ENCODE measurements at regions not wholly inside any gene's neighbourhood (a gene's known extent, or its start where the extent isn't known, plus 50 kb on each side); places are given as distances from the start of the nearest gene placed in this dataset.
A peak's percentile ranks its signal among the peaks of the same experiment; 100 is the strongest.
"Not testable (repeated sequence)": the region's sequence is repeated elsewhere in the genome, so short reads cannot be mapped to it uniquely, and the experiment has no call there.

GRCh38 chr3:192038726-192039125 is 577.8 kb downstream of the PYDC2 start:
- DNase-seq (ENCODE audit: low read depth): peak; percentile 74

- no peak for DNase-seq (ENCODE audit: low read depth)
These were observed 578.6 kb downstream of the PYDC2 start for GRCh38 chr3:192039593-192039992.

- DNase-seq (ENCODE audit: low read depth): no peak
These were observed 579.5 kb downstream of the PYDC2 start for GRCh38 chr3:192040282-192041043.

GRCh38 chr3:192042116-192042515 is 581.2 kb downstream of the PYDC2 start:
- DNase-seq (ENCODE audit: low read depth): no peak

- DNase-seq (ENCODE audit: low read depth): peak; percentile 84
These were observed 593.9 kb downstream of the PYDC2 start for GRCh38 chr3:192054881-192055280.

GRCh38 chr3:192055946-192056345 is 595.0 kb downstream of the PYDC2 start:
- DNase-seq (ENCODE audit: low read depth): no peak

DNA sequence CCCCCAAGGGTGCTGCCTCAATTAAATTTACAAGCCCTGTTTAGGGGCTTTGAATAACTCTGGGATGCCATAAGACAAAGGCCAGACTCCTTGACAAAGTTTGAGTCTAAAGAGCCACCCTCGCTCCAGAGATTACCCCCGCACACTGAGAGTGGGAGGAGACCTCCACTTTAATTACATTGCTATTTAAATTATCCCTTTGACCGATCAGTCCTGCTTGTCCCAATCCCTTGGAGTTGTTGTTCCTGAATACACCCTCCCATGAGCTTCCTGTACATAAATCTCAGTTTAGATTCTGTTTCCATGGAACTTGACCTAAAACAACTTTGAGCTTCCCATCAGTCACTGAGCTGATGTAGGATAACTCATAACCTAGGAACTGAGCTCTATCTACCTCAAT is 596.3 kb downstream of the PYDC2 start:
- DNase-seq (ENCODE audit: low read depth): no peak

GRCh38 chr3:192060160-192060781 is 599.3 kb downstream of the PYDC2 start:
- DNase-seq (ENCODE audit: low read depth): peak; percentile 11

- peak; percentile 4 for DNase-seq (ENCODE audit: low read depth)
These were observed 600.5 kb downstream of the PYDC2 start for GRCh38 chr3:192061426-192061825.

GRCh38 chr3:192062186-192062585 is 601.2 kb downstream of the PYDC2 start:
- peak; percentile 71 for DNase-seq (ENCODE audit: low read depth)

- DNase-seq (ENCODE audit: low read depth): peak; percentile 90
These were observed 602.6 kb downstream of the PYDC2 start for GRCh38 chr3:192063570-192063969.

DNA sequence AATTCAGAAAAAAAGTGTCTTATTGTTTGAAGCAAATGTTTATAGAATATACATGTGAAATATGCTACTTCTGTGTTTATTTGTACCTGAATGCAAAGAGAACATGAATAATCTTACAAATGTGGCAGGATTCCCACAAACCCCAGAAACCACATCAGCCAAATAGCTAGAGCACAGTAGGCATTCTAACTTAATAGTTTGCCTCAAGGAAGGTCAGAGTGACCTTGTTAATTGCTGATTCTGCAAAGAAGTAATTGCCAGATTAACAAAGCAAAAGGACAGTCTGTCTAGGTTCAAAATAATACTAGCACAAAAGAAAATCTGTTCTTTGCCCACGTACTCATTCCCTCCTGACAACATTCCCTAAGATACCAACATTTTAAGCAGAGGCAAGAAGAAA is 604.0 kb downstream of the PYDC2 start:
- peak; percentile 13 for DNase-seq (ENCODE audit: low read depth)

- not testable (repeated sequence) for DNase-seq (ENCODE audit: low read depth)
These were observed 605.3 kb downstream of the PYDC2 start for GRCh38 chr3:192066253-192066652.

- DNase-seq (ENCODE audit: low read depth): no peak
These were observed 607.7 kb downstream of the PYDC2 start for GRCh38 chr3:192068464-192069254.

DNA sequence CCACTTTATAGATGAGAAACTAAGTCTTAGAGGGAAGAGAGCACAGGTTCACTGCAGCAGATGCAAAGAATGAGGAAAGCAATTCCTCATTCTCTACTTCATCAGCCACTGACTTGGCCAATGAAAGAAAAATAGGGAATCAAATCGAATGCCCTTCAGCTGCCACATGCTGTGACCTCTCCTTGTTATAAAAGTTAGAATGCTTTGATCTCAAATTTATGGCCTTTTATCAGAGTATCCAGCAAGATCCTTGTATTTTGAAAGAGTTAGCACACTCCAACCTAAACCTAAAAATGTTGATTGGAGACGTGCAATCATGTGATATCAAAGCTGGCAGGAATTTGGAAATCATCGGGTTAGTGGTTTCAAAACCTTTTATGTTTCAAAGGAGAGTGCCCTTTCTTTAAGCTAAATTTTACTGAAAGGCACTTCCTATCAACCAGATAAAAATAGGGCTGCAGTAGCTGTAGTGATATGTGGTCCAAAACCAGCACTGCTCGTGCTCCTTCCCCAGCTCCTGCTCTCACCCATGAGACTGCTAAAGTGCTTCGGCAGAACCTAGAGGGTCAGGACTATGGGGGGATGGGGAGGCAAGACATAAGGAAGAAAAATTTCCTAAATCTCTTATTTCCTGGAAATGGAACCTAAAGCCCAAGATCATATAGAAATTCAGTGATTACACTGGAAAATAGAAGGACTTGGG is 617.0 kb downstream of the PYDC2 start:
- DNase-seq (ENCODE audit: low read depth): no peak

DNA sequence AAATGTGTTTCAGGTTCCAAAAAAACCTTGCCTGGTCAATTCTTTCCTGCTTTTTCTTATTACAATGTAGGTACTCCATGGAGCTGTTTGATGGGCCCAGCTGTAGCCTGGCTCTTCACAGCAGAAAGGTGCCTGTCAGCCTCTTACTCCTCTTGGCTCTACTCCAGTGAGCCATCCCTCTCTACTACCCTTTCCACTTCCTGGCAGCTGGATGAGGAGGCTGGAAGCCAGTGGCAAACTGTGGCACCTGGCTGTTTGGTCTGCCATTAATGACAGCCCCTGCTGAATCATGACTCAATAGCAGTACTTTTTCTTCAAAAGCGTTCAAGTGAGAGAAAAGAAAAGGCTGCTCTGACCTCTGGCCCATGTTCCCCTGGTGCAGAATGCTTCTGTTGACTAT is 618.1 kb downstream of the PYDC2 start:
- no peak for DNase-seq (ENCODE audit: low read depth)

DNA sequence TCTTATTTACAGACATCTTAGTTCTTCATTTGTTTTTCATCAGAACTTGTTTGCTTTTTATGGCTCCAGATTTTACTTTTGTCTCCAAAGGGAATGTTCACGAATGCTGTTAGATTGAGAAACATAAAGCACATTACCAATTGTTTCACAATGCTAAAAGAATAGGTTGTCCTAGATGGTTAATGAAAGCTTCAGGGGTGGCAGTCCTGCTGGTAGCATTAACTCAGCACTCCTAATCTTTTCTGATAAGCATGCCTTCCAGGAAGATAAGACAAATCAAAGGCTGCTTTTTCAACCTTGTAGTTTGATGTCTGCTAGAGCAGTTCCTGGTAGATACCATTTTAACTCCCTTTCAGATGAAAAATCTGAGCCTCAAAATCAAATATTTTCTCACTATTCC is 619.4 kb downstream of the PYDC2 start:
- no peak for DNase-seq (ENCODE audit: low read depth)

DNA sequence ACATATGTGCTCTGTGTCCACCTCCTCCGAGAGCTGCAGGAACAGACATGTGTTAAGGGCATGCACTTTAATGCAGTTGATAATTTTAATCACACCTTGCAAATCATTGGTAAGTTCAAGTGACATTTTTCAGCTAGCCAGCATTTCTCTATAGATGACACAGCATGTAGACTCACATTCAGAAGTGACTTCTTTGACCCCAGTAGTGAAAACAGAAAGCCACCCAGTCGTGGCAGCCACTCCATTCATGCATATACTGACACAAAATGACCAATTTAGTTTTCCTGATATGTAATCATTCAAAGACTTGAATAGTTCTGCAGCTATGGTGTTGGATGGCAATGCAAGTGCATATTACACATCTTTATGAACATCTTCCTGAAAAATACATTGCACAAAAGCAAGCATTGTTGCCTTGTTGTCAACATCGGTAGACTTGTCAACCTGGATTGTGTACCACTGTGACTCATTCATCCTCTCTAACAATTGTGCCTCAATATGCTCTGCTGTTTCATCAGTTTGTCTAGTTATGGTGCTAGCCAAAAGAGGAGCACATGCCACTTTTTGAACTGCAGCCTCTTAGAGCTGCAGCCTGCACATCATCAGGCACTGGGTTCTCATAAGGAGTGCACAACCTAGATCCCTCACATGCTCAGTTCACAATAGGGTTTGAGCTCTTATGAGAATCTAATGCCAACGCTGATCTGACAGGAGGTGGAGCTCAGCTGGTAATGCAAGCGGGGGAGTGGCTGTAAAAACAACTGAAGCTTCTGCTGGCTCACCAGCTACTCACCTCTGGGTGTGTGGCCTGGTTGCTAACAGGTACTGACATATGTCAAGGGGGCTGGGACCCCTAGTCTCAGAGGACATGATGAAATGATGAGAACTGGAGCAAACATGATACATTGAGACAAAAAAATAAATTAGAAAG is 622.0 kb downstream of the PYDC2 start:
- DNase-seq (ENCODE audit: low read depth): no peak

Measured in M059J (cell line).